Endothelial cell of umbilical vein (primary cell): ENCODE measurements at regions not wholly inside any gene's neighbourhood (a gene's known extent, or its start where the extent isn't known, plus 50 kb on each side); places are given as distances from the start of the nearest gene placed in this dataset.

Experiments
- CTCF ChIP-seq, 2 donors: IDR thresholded peaks; 1 replicate in 1 of 2; 2 replicates in 1 of 2; pipeline ENCODE4 v1.5.1; 2011; ENCODE audit warnings: low read length in 2 of 2, mild to moderate bottlenecking in 2 of 2, moderate library complexity in 2 of 2, control low read depth in 1 of 2, inconsistent platforms in 1 of 2, low read depth in 1 of 2; ENCODE audit not compliant: insufficient read depth in 1 of 2; ENCODE audit errors: extremely low read depth in 1 of 2
- EZH2 ChIP-seq: IDR thresholded peaks from 2 replicates; pipeline ENCODE4 v1.6.1; 2012; ENCODE audit warnings: borderline replicate concordance, low read depth, mild to moderate bottlenecking, moderate library complexity, low read length, inconsistent platforms; ENCODE audit not compliant: severe bottlenecking
- MAX ChIP-seq: IDR thresholded peaks from 2 replicates; pipeline ENCODE4 v1.6.1; 2011; ENCODE audit not compliant: insufficient read depth, insufficient read length
- POLR2A ChIP-seq: IDR thresholded peaks from 2 replicates; pipeline ENCODE4 v1.6.1; 2012; ENCODE audit warnings: low read depth, mild to moderate bottlenecking, control low read depth, low read length

- TF ChIP-seq EZH2 (no peak), MAX (no peak), CTCF (IDR thresholded peaks at IDR 0.05; ENCODE audit: extremely low read depth in 1 of 2, insufficient read depth in 1 of 2, low read depth in 1 of 2, low read length in 2 of 2) (no peak), POLR2A (no peak)
Observed at GRCh38 chr1:214901718-214902117, 180.8 kb upstream of the KCNK2 start.
